H1 (cell line): ENCODE measurements at regions not wholly inside any gene's neighbourhood (a gene's known extent, or its start where the extent isn't known, plus 50 kb on each side); places are given as distances from the start of the nearest gene placed in this dataset.

Experiments used
- CTCF ChIA-PET: fragments of 300-600 bp; sonication (Branson Sonifier 250); formaldehyde crosslinking; loops from one replicate; lab custom pipeline; 2021; ENCODE audit not compliant: partially characterized antibody; lab: Charles Lee
- POLR2A ChIA-PET: fragments of 300-600 bp; sonication (Branson Sonifier 250); formaldehyde crosslinking; loops from one replicate; lab custom pipeline; 2021; ENCODE audit warnings: inconsistent platforms; ENCODE audit not compliant: partially characterized antibody; lab: Charles Lee
- DNase-seq, 2 experiments: peaks; one replicate each; pipeline versions ENCODE4 v3.0.0 to v3.0.0-alpha.2; 2010 to 2022; ENCODE audit warnings: low spot score in 2 of 2, low read depth in 1 of 2, mixed read lengths in 1 of 2
- FAIRE-seq: peaks from 2 replicates; lab custom pipeline; 2011; peaks lifted over from hg19 to GRCh38; lab: Jason Lieb, UNC
- H2AFZ ChIP-seq: 2 replicates; pipeline ENCODE4 v1.8.1; 2012; ENCODE audit warnings: low read length, inconsistent platforms
- H2AK5ac ChIP-seq: 2 replicates; pipeline ENCODE4 v1.6.1; 2013; ENCODE audit warnings: low read depth, low read length
- H2BK120ac ChIP-seq: replicated peaks from 2 replicates; pipeline ENCODE3; 2013; ENCODE audit warnings: low read depth, low read length, inconsistent platforms
- H2BK12ac ChIP-seq: 2 replicates; pipeline ENCODE4 v1.6.1; 2013; ENCODE audit warnings: low read depth, low read length
- H2BK15ac ChIP-seq: 2 replicates; pipeline ENCODE4 v1.6.1; 2013; ENCODE audit warnings: low read length
- H2BK20ac ChIP-seq: 2 replicates; pipeline ENCODE4 v1.6.1; 2013; ENCODE audit warnings: low read length
- H2BK5ac ChIP-seq: 2 replicates; pipeline ENCODE4 v1.6.1; 2013; ENCODE audit warnings: low read depth, low read length
- H3K14ac ChIP-seq: 2 replicates; pipeline ENCODE4 v1.6.1; 2013; ENCODE audit warnings: inconsistent platforms; ENCODE audit not compliant: insufficient read length
- H3K18ac ChIP-seq: 2 replicates; pipeline ENCODE4 v1.6.1; 2013; ENCODE audit warnings: low read length; ENCODE audit errors: extremely low read depth
- H3K23ac ChIP-seq: 2 replicates; pipeline ENCODE4 v1.6.1; 2013; ENCODE audit warnings: inconsistent platforms; ENCODE audit not compliant: insufficient read length
- H3K23me2 ChIP-seq: 2 replicates; pipeline ENCODE4 v1.6.1; 2013; ENCODE audit warnings: low read depth, low read length
- H3K27ac ChIP-seq: 2 replicates; pipeline ENCODE4 v1.6.1; 2011; ENCODE audit warnings: low read depth, low read length, inconsistent platforms
- H3K27me3 ChIP-seq, 4 experiments: replicated peaks in 1 of 4; 1 replicate in 1 of 4; 2 replicates in 3 of 4; pipeline versions ENCODE4 v1.6.1 to v1.8.1; 2011 to 2013; ENCODE audit warnings: low read length in 3 of 4, mild to moderate bottlenecking in 3 of 4, inconsistent platforms in 2 of 4, mixed read lengths in 2 of 4, moderate library complexity in 1 of 4; ENCODE audit not compliant: control insufficient read depth in 3 of 4, insufficient read depth in 3 of 4; ENCODE audit errors: extremely low read depth in 1 of 4
- H3K36me3 ChIP-seq, 4 experiments: 2 replicates each; pipeline versions ENCODE4 v1.6.1 to v1.8.1; 2011 to 2013; ENCODE audit warnings: mild to moderate bottlenecking in 4 of 4, low read length in 3 of 4, moderate library complexity in 2 of 4, control low read depth in 1 of 4, inconsistent platforms in 1 of 4; ENCODE audit not compliant: insufficient read depth in 4 of 4, control insufficient read depth in 2 of 4
- H3K4ac ChIP-seq: replicated peaks from 2 replicates; pipeline ENCODE3; 2013; ENCODE audit warnings: low read length, low read depth, mixed read lengths, inconsistent platforms; ENCODE audit not compliant: insufficient read length
- H3K4me1 ChIP-seq, 4 experiments: replicated peaks in 1 of 4; 1 replicate in 1 of 4; 2 replicates in 3 of 4; pipeline versions ENCODE4 v1.6.1 to v1.8.1; 2011 to 2013; ENCODE audit warnings: low read length in 3 of 4, inconsistent platforms in 2 of 4, mixed read lengths in 1 of 4; ENCODE audit not compliant: insufficient read depth in 4 of 4, control insufficient read depth in 3 of 4
- H3K4me2 ChIP-seq, 2 experiments: 2 replicates each; pipeline versions ENCODE4 v1.6.1 to v1.8.1; 2011 to 2013; ENCODE audit warnings: low read depth in 2 of 2, low read length in 2 of 2, control low read depth in 1 of 2, inconsistent platforms in 1 of 2, mild to moderate bottlenecking in 1 of 2; ENCODE audit not compliant: insufficient read depth in 1 of 2
- H3K4me3 ChIP-seq, 4 experiments: fragments of 200-600, 300-600 bp in 1 of 4; sonication (generic), shearing (Covaris generic), sonication (Bioruptor Twin) in 1 of 4; 2 replicates each; pipeline versions ENCODE4 v1.5.1 to v1.8.1; 2011 to 2016; ENCODE audit warnings: low read length in 4 of 4, low read depth in 3 of 4, control low read depth in 2 of 4, inconsistent platforms in 2 of 4, mild to moderate bottlenecking in 2 of 4, mixed read lengths in 1 of 4, moderate library complexity in 1 of 4; ENCODE audit not compliant: insufficient read depth in 2 of 4; ENCODE audit errors: extremely low read depth in 1 of 4
- H3K56ac ChIP-seq: replicated peaks from 2 replicates; pipeline ENCODE3; 2013; ENCODE audit warnings: low read depth, mild to moderate bottlenecking, mixed read lengths, low read length, inconsistent platforms; ENCODE audit not compliant: insufficient read length
- H3K79me1 ChIP-seq: 2 replicates; pipeline ENCODE4 v1.6.1; 2013; ENCODE audit warnings: low read depth, low read length, control low read depth
- H3K79me2 ChIP-seq, 2 experiments: 2 replicates each; pipeline versions ENCODE4 v1.6.1 to v1.8.1; 2012 to 2013; ENCODE audit warnings: low read length in 2 of 2, mild to moderate bottlenecking in 2 of 2, inconsistent platforms in 1 of 2; ENCODE audit not compliant: insufficient read depth in 2 of 2, control insufficient read depth in 1 of 2
- H3K9ac ChIP-seq, 4 experiments: replicated peaks in 1 of 4; 1 replicate in 1 of 4; 2 replicates in 3 of 4; pipeline versions ENCODE4 v1.6.1 to v1.8.1; 2011 to 2013; ENCODE audit warnings: low read depth in 3 of 4, low read length in 3 of 4, control low read depth in 2 of 4, mild to moderate bottlenecking in 2 of 4, moderate library complexity in 2 of 4, inconsistent platforms in 1 of 4; ENCODE audit errors: extremely low read depth in 1 of 4
- H3K9me3 ChIP-seq, 2 experiments: 2 replicates each; pipeline versions ENCODE4 v1.6.1 to v1.8.1; 2012 to 2013; ENCODE audit warnings: mild to moderate bottlenecking in 2 of 2, moderate library complexity in 2 of 2, control low read depth in 1 of 2, inconsistent platforms in 1 of 2, low read depth in 1 of 2, low read length in 1 of 2, mixed read lengths in 1 of 2; ENCODE audit not compliant: insufficient read depth in 2 of 2
- H4K20me1 ChIP-seq, 2 experiments: replicated peaks in 1 of 2; 2 replicates each; pipeline versions ENCODE3 to v1.8.1; 2011 to 2013; ENCODE audit warnings: inconsistent platforms in 2 of 2, low read length in 2 of 2, mild to moderate bottlenecking in 1 of 2; ENCODE audit not compliant: insufficient read depth in 2 of 2, control insufficient read depth in 1 of 2
- H4K5ac ChIP-seq: 2 replicates; pipeline ENCODE4 v1.6.1; 2013; ENCODE audit warnings: low read length, low read depth, mixed read lengths, inconsistent platforms; ENCODE audit not compliant: insufficient read length
- H4K8ac ChIP-seq: 2 replicates; pipeline ENCODE4 v1.8.0; 2013; ENCODE audit warnings: mild to moderate bottlenecking, moderate library complexity, low read length, inconsistent platforms; ENCODE audit not compliant: insufficient read depth; ENCODE audit errors: extremely low read depth
- H4K91ac ChIP-seq: replicated peaks from 2 replicates; pipeline ENCODE3; 2013; ENCODE audit warnings: low read length, mixed read lengths, inconsistent platforms; ENCODE audit not compliant: insufficient read length
- BCL11A ChIP-seq, 2 experiments: IDR thresholded peaks; one replicate each; pipeline ENCODE4 v1.6.1; 2011; ENCODE audit warnings: low read depth in 2 of 2, low read length in 2 of 2, mild to moderate bottlenecking in 2 of 2
- CBX5 ChIP-seq: fragments of 300-800, 300-1000 bp; sonication (generic); IDR thresholded peaks from 2 replicates; pipeline ENCODE4 v1.7.1; 2016; ENCODE audit warnings: antibody characterized with exemption, low read length, low read depth
- CTBP2 ChIP-seq: IDR thresholded peaks from 2 replicates; pipeline ENCODE4 v1.7.0; 2011; ENCODE audit warnings: borderline replicate concordance, mild to moderate bottlenecking, moderate library complexity, mixed read lengths, low read length; ENCODE audit not compliant: insufficient read depth, insufficient read length
- SIRT6 ChIP-seq: IDR thresholded peaks from one replicate; pipeline ENCODE4 v1.7.1; 2012; ENCODE audit warnings: low read length, inconsistent platforms
- TAF1 ChIP-seq: IDR thresholded peaks from 2 replicates; pipeline ENCODE4 v1.6.1; 2011; ENCODE audit warnings: mild to moderate bottlenecking, low read depth, low read length
- WGBS, 2 experiments: shearing (Covaris generic) in 1 of 2; methylation state at CpG; one replicate each; pipeline versions ENCODE4 v1.1.6 to v1.1.7; 2013 to 2015; ENCODE audit warnings: low lambda C conversion rate in 2 of 2, mixed read lengths in 2 of 2, inconsistent platforms in 1 of 2, low coverage in 1 of 2, missing lambda C conversion rate in 1 of 2; ENCODE audit not compliant: insufficient replicate concordance in 2 of 2, insufficient coverage in 1 of 2, insufficient read length in 1 of 2; ENCODE audit errors: extremely low coverage in 1 of 2, missing lambda C conversion rate in 1 of 2; 5-methylcytosine and 5-hydroxymethylcytosine counted together

DNA sequence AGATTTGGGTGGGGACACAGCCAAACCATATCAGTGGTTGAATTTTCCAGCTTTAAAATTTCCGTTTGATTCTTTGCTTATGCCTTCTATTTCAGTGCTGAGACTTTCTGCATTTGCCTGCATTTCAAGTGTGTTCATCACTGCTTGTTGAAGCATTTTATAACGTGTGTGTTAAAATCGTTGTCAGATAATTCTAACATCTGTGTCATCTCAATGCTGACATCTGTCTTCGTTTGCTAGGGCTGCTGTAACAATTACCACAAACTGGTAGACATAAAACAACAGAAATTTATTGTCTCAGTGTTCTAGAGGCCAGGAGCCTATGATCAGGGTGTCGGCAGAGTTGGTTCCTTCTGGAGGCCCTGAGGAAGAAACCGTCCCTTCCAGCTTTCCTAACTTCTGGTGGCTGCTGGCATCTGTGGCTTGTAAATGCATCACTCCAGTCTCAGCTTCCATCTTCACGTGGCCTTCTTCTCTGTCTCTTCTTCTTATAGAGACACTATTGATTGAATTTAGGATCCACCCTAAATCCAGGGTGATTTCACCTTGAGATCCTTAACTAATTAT is 71.1 kb upstream of the SDK1 start:
- no peak overlapping the region for H3K27ac ChIP-seq
- ChIA-PET CTCF (no interaction called here), POLR2A (no interaction called here)
- H3K4me3 ChIP-seq, result no peak overlapping the region
- no peaks in the 10 kb centered on the region for H3K79me1 ChIP-seq
- 86% methylated on average over 7 of the region's 7 CpGs; no CpG with 5 or more reads in 1 of the 2 experiments for WGBS, 2 experiments
- no peak overlapping the region for H2BK15ac ChIP-seq
- no peak overlapping the region for H2BK12ac ChIP-seq
- H2BK20ac ChIP-seq, result no peak overlapping the region
- H3K56ac ChIP-seq, result no peak overlapping the region
- H3K4me2 ChIP-seq, result no peak overlapping the region
- H3K18ac ChIP-seq, result no peak overlapping the region
- no peak overlapping the region for H3K23ac ChIP-seq
- H4K8ac ChIP-seq, result no peak overlapping the region
- DNase-seq (no peak), FAIRE-seq (no peak)
- H4K20me1 ChIP-seq, result peaks cover 0 to 2% of the 10 kb centered on the region in 2 experiments
- H2BK120ac ChIP-seq, result no peak overlapping the region
- no peak for TF ChIP-seq SIRT6
- no peak for TF ChIP-seq CBX5
- no peak for TF ChIP-seq TAF1
- TF ChIP-seq BCL11A (IDR thresholded peaks at IDR 0.05; ENCODE audit: low read depth in 2 of 2, low read length in 2 of 2), result no peak
- no peak for TF ChIP-seq CTBP2
- H3K4ac ChIP-seq, result no peak overlapping the region
- no peaks in the 10 kb centered on the region for H3K79me2 ChIP-seq
- no peak overlapping the region for H2BK5ac ChIP-seq
- H2AFZ ChIP-seq, result no peak overlapping the region
- no peak overlapping the region for H4K91ac ChIP-seq
- no peaks in the 10 kb centered on the region for H3K36me3 ChIP-seq
- no peak overlapping the region for H2AK5ac ChIP-seq
- H3K9me3 ChIP-seq, result no peaks in the 10 kb centered on the region
- H3K14ac ChIP-seq, result no peak overlapping the region
- no peak overlapping the region for H4K5ac ChIP-seq
- H3K4me1 ChIP-seq, result 0 out of 7 replicates have a peak, but pooled peaks cover 0 to 2% (median 0%) of the 10 kb centered on the region in 4 experiments
- H3K23me2 ChIP-seq, result no peaks in the 10 kb centered on the region; the same call in none of the 2 replicates
- no peaks in the 10 kb centered on the region for H3K27me3 ChIP-seq
- no peak overlapping the region for H3K9ac ChIP-seq
